ENCODE measurements at regions not wholly inside any gene's neighbourhood (a gene's known extent, or its start where the extent isn't known, plus 50 kb on each side); places are given as distances from the start of the nearest gene placed in this dataset.

DNA sequence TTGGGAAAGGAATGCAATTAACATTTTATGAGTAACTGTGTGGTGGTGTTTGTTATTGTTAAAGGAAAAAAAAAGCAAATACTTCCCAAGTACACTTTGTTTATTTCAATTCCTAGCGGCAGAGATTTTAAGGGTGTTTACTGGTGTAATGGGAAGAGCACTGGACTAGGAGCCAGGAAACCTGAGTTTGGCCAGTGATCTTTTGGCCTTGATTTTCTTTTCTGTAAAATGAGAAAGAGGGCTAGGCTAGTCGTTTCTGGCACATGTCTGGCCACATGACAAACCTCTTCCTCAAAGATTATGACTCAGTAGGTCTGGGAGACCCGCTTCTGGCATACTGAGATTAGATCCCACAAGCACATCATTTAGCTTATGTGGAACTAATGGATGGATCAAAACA lies 428.1 kb upstream of the NOX3 start:
- CTCF ChIA-PET = no interaction called here
- POLR2A ChIA-PET = no interaction called here
- TF ChIP-seq, protein P1, sequence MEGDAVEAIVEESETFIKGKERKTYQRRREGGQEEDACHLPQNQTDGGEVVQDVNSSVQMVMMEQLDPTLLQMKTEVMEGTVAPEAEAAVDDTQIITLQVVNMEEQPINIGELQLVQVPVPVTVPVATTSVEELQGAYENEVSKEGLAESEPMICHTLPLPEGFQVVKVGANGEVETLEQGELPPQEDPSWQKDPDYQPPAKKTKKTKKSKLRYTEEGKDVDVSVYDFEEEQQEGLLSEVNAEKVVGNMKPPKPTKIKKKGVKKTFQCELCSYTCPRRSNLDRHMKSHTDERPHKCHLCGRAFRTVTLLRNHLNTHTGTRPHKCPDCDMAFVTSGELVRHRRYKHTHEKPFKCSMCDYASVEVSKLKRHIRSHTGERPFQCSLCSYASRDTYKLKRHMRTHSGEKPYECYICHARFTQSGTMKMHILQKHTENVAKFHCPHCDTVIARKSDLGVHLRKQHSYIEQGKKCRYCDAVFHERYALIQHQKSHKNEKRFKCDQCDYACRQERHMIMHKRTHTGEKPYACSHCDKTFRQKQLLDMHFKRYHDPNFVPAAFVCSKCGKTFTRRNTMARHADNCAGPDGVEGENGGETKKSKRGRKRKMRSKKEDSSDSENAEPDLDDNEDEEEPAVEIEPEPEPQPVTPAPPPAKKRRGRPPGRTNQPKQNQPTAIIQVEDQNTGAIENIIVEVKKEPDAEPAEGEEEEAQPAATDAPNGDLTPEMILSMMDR (IDR thresholded peaks at IDR 0.05; ENCODE audit: insufficient read depth, low read depth, low read length) = no peak
- DNase-seq (ENCODE audit: low read depth) = peak; percentile 57
- no peaks in the 10 kb centered on the region for H3K36me3 ChIP-seq (ENCODE audit: control insufficient read depth, insufficient read depth, low read length)
- no peaks in the 10 kb centered on the region for H3K27me3 ChIP-seq (ENCODE audit: control insufficient read depth, insufficient read depth, low read length)
- H3K4me3 ChIP-seq (ENCODE audit: low read depth, low read length) = no peak overlapping the region

DNA sequence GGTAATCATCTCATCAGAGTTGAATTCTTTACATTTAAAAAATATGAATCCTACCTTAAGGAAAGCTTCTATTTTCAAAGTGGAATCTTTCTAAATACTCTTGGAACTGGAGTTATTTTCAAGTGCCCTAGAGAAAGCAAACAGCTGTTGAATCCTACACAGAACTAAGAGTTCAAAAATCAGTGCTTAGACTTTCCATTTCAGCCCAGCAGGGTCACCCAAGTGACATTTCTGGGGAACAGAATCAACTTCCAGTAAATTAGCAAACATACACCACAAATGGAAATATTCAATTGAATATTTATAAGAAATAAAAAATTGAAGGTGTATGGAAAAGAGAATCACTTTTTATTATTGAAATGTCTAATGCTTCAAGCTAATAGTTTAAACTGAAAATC lies 427.7 kb upstream of the NOX3 start:
- Histone ChIP-seq H3K36me3 (ENCODE audit: control insufficient read depth, insufficient read depth, low read length) (no peaks in the 10 kb centered on the region), H3K27me3 (ENCODE audit: control insufficient read depth, insufficient read depth, low read length) (no peaks in the 10 kb centered on the region), H3K4me3 (ENCODE audit: low read depth, low read length) (no peak overlapping the region)
- TF ChIP-seq, protein P1 (IDR thresholded peaks at IDR 0.05; ENCODE audit: insufficient read depth, low read depth, low read length) = no peak
- POLR2A ChIA-PET = no interaction called here
- CTCF ChIA-PET = no interaction called here
- no peak for DNase-seq (ENCODE audit: low read depth)

DNA sequence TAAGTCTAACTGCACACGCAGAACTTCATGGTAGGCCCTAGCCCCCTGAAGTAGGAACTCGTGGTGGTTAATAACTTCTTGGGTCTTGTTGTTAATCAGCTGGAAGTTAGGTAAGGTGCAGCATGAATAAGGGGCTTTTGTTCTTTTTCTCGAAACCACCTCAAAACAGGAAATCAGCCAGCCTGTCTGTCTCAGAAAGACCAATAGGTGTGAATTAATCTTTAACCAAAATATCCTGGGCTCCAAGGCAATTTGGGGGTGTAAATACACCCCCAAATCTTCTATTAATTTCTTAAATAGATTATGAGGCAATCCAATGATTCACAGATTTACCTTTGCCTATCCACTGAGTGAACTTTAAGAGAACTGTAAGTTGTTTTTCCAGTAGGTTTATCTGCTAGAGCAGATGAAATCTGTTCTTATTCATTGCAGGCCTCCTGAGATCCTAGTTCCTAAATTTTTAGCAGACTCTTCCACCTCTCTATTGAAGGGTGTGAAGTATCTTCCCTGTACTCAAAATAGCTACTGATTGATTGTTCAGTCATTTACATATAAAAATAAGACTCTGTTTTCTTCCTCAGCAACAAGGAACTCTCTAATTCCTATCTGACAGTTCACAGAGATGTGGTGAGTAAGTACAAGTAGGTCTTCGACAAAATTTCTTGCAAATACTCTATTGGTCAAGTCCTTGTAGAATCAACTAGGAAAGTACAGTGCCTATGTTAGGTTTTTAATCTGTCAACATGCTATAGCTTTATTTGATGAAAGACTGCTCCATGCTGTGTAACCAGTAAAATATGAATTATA lies 427.1 kb upstream of the NOX3 start:
- Histone ChIP-seq H3K4me3 (ENCODE audit: low read depth, low read length) (no peak overlapping the region), H3K27me3 (ENCODE audit: control insufficient read depth, insufficient read depth, low read length) (no peaks in the 10 kb centered on the region), H3K36me3 (ENCODE audit: control insufficient read depth, insufficient read depth, low read length) (no peaks in the 10 kb centered on the region)
- DNase-seq (ENCODE audit: low read depth) = no peak
- CTCF ChIA-PET = interaction anchor here (1.0 kb wide), 1 partner anchor 24 kb away, joined by 3 read pairs; no protein-coding TSS in a partner anchor
- POLR2A ChIA-PET = no interaction called here
- TF ChIP-seq, protein P1 (IDR thresholded peaks at IDR 0.05; ENCODE audit: insufficient read depth, low read depth, low read length) = no peak

DNA sequence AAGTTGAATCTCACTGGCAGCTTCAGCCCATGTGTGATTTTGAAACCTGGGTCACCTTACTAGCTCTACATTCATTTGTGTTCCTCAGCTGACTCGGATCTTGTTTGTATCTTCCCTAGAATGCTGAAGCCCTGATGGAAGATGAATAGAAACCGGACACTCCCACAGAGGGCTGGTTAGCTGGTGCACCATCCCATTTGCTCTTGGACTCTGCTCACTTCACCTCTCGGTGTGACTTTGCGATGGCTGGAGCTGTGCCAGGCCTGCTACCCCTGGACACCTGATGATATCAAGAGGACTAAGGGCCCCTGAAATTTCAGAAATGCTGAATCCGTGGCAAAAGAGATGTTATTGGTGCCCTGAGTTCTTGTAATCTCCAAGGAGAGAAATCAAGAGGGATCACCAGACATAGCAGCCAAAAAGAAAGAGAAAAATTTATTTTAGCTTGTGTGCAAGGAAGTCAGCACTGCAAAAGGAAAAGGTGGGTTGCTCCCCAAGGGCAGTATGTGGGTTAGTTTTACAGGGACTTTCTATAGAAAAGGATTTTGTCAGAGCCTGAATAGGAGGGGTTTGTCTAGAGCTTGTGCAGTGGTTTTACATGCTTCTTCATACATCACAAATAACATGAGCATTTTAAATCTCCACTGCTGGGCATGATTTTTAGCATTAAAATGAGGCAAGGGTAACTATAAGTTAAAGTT lies 426.3 kb upstream of the NOX3 start:
- DNase-seq (ENCODE audit: low read depth) = no peak
- no peak overlapping the region for H3K4me3 ChIP-seq (ENCODE audit: low read depth, low read length)
- H3K36me3 ChIP-seq (ENCODE audit: control insufficient read depth, insufficient read depth, low read length) = no peaks in the 10 kb centered on the region
- POLR2A ChIA-PET = no interaction called here
- no peaks in the 10 kb centered on the region for H3K27me3 ChIP-seq (ENCODE audit: control insufficient read depth, insufficient read depth, low read length)
- CTCF ChIA-PET = interaction anchor here (1.0 kb wide), 1 partner anchor 23 kb away, joined by 3 read pairs; no protein-coding TSS in a partner anchor
- TF ChIP-seq, protein P1 (IDR thresholded peaks at IDR 0.05; ENCODE audit: insufficient read depth, low read depth, low read length) = no peak

DNA sequence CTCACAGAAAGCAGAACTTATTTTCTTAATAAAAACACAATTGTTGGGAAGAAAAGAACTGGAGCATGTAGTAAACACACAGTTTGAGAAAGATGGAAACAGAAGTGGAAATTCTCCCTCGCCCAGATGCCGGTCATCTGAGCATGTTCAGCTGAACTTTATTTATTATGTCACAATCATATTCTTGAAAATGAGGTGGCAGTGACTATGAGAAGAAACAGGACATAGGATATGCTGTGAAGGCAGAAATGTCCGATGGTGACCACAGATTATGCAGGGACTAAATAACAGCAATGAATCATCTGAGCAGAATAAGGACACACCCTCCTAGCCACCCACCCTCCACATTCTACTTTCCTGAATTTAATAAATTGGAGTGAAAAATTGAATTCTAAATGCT lies 425.3 kb upstream of the NOX3 start:
- Histone ChIP-seq H3K4me3 (ENCODE audit: low read depth, low read length) (no peak overlapping the region), H3K36me3 (ENCODE audit: control insufficient read depth, insufficient read depth, low read length) (no peaks in the 10 kb centered on the region), H3K27me3 (ENCODE audit: control insufficient read depth, insufficient read depth, low read length) (no peaks in the 10 kb centered on the region)
- peak; percentile 47 for DNase-seq (ENCODE audit: low read depth)
- POLR2A ChIA-PET = no interaction called here
- TF ChIP-seq, protein P1 (IDR thresholded peaks at IDR 0.05; ENCODE audit: insufficient read depth, low read depth, low read length) = no peak
- CTCF ChIA-PET = interaction anchor here (0.9 kb wide), 1 partner anchor 1303 kb away, joined by 3 read pairs; no protein-coding TSS in a partner anchor
